Activated T-cell treated with anti-CD3 and anti-CD28 coated beads for 48 hours (primary cell): ENCODE measurements at regions not wholly inside any gene's neighbourhood (a gene's known extent, or its start where the extent isn't known, plus 50 kb on each side); places are given as distances from the start of the nearest gene placed in this dataset.
"Not testable (repeated sequence)": the region's sequence is repeated elsewhere in the genome, so short reads cannot be mapped to it uniquely, and the experiment has no call there.

Experiments used
- DNase-seq: peaks from one replicate; pipeline ENCODE4 v3.0.0-alpha.2; 2020; ENCODE audit warnings: low read depth

- DNase-seq = not testable (repeated sequence)
Observed at GRCh38 chr21:13812191-13812590, 202.6 kb downstream of the POTED start.

- DNase-seq = not testable (repeated sequence)
Observed at GRCh38 chr21:13810559-13810958, 201.0 kb downstream of the POTED start.

GRCh38 chr21:13806444-13806843 lies 196.9 kb downstream of the POTED start:
- DNase-seq = not testable (repeated sequence)

- DNase-seq = not testable (repeated sequence)
Observed at GRCh38 chr21:13802757-13803156, 193.2 kb downstream of the POTED start.
